ENCODE measurements at regions not wholly inside any gene's neighbourhood (a gene's known extent, or its start where the extent isn't known, plus 50 kb on each side); places are given as distances from the start of the nearest gene placed in this dataset.

DNA sequence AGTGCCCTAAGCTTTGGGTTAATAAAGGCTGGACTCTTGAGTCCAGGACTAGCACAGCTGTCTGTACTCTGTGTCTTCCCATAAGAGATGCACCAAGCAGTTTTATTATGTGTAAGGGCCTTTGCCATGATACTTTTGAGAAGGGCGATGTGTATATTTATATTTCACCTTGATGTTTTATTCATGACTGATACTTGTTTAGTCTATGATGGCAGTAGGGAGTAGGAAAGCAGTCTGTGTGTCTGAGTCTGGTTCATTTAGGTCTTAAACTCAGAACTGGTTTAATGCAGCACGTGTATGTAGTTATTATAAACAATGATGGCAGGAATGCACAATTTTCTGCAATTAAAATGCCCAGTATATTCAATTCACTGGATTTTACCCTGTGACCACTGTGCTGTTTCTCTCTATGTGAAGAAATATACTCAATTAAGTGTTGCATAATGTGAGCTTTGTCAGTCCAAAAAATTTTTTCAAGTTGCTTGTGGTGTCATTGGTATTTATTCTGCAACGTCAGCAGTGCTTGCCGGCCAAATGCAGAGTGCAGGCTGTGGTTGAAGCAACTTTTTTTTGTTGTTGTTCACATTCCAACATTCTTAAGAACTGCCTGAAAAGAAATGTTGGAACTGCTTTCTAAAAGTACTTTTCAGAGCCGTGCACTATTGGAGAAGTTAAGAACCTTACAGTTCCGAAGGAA is 423.7 kb upstream of the SEMA6D start:
- Mint-ChIP-seq H3K4me1 (ENCODE audit: low read depth) (peaks cover 9% of the 10 kb centered on the region), H3K9me3 (ENCODE audit: low read depth) (no peaks in the 10 kb centered on the region), H3K27me3 (no peaks in the 10 kb centered on the region), H3K27ac (no peak overlapping the region), H3K36me3 (ENCODE audit: insufficient read depth) (no peaks in the 10 kb centered on the region), H3K4me3 (ENCODE audit: low read depth) (no peak overlapping the region)
- DNase-seq (ENCODE audit: low spot score, unreplicated experiment): no peak
- TF ChIP-seq CTCF (IDR thresholded peaks at IDR 0.05; ENCODE audit: unreplicated experiment): no peak

GRCh38 chr15:47294765-47295259 is 422.5 kb upstream of the SEMA6D start:
- Mint-ChIP-seq H3K4me1 (ENCODE audit: low read depth) (peaks cover 2% of the 10 kb centered on the region), H3K36me3 (ENCODE audit: insufficient read depth) (no peaks in the 10 kb centered on the region), H3K4me3 (ENCODE audit: low read depth) (no peak overlapping the region), H3K9me3 (ENCODE audit: low read depth) (no peaks in the 10 kb centered on the region), H3K27me3 (no peaks in the 10 kb centered on the region), H3K27ac (no peak overlapping the region)
- no peak for DNase-seq (ENCODE audit: low spot score, unreplicated experiment)
- TF ChIP-seq CTCF (IDR thresholded peaks at IDR 0.05; ENCODE audit: unreplicated experiment): no peak

DNA sequence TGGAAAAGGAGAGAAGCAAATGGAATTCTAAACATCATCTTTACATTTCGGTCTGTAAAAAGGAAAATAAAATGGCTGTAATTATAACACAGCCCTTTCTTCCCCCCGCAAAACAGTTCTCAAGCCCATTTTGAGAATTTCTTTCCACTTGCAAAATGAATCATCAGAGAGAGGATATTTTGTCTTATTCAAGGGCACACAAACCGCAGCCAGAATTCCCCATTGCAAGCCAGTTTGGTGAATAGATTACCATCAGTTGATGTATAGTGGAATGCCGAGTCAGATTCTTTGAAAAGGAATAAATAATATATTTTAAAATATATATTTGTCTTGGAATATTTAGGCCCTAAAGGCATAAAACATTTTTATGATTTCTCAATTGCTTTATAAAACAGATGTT is 420.4 kb upstream of the SEMA6D start:
- Mint-ChIP-seq H3K4me1 (ENCODE audit: low read depth) (peaks cover 2% of the 10 kb centered on the region), H3K36me3 (ENCODE audit: insufficient read depth) (no peaks in the 10 kb centered on the region), H3K27ac (no peak overlapping the region)

GRCh38 chr15:47299846-47300434 is 417.4 kb upstream of the SEMA6D start:
- Mint-ChIP-seq H3K4me1 (ENCODE audit: low read depth) (no peaks in the 10 kb centered on the region), H3K27ac (no peak overlapping the region)

More for the DNA sequence above, 420.4 kb upstream of the SEMA6D start:
- no peak for DNase-seq (ENCODE audit: low spot score, unreplicated experiment)
- no peaks in the 10 kb centered on the region for H3K27me3 Mint-ChIP-seq
- H3K4me3 Mint-ChIP-seq (ENCODE audit: low read depth): no peak overlapping the region
- H3K9me3 Mint-ChIP-seq (ENCODE audit: low read depth): no peaks in the 10 kb centered on the region
- TF ChIP-seq CTCF (IDR thresholded peaks at IDR 0.05; ENCODE audit: unreplicated experiment): no peak

DNA sequence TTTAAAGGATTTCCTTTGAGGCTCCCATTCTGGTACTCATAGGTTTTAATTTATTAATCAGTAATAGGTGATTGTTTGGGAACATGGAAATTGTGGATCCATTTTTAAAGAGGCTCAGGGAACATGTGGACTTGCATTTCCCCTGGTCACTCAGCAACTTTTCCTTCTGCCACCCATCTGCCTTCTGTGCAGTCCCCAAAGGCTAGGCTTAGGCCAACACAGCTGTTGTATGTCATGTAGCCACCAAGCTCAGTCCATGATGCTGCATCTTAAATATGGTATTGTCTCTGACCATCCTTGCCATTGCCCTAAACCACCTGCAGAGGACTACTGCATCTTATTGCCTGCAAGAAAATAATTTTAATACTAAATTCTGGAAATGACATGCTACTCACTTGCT is 416.7 kb upstream of the SEMA6D start:
- Mint-ChIP-seq H3K36me3 (ENCODE audit: insufficient read depth) (no peaks in the 10 kb centered on the region), H3K27me3 (no peaks in the 10 kb centered on the region), H3K4me3 (ENCODE audit: low read depth) (no peak overlapping the region), H3K9me3 (ENCODE audit: low read depth) (no peaks in the 10 kb centered on the region), H3K4me1 (ENCODE audit: low read depth) (no peaks in the 10 kb centered on the region), H3K27ac (no peak overlapping the region)
- no peak for DNase-seq (ENCODE audit: low spot score, unreplicated experiment)
- no peak for TF ChIP-seq CTCF (IDR thresholded peaks at IDR 0.05; ENCODE audit: unreplicated experiment)

More at GRCh38 chr15:47299846-47300434, 417.4 kb upstream of the SEMA6D start:
- no peaks in the 10 kb centered on the region for H3K36me3 Mint-ChIP-seq (ENCODE audit: insufficient read depth)
- H3K9me3 Mint-ChIP-seq (ENCODE audit: low read depth): no peaks in the 10 kb centered on the region
- no peaks in the 10 kb centered on the region for H3K27me3 Mint-ChIP-seq
- no peak overlapping the region for H3K4me3 Mint-ChIP-seq (ENCODE audit: low read depth)
- DNase-seq (ENCODE audit: low spot score, unreplicated experiment): no peak
- no peak for TF ChIP-seq CTCF (IDR thresholded peaks at IDR 0.05; ENCODE audit: unreplicated experiment)

Measured in progenitor cell of endocrine pancreas (in vitro differentiated cells).